ENCODE measurements at regions not wholly inside any gene's neighbourhood (a gene's known extent, or its start where the extent isn't known, plus 50 kb on each side); places are given as distances from the start of the nearest gene placed in this dataset.

DNA sequence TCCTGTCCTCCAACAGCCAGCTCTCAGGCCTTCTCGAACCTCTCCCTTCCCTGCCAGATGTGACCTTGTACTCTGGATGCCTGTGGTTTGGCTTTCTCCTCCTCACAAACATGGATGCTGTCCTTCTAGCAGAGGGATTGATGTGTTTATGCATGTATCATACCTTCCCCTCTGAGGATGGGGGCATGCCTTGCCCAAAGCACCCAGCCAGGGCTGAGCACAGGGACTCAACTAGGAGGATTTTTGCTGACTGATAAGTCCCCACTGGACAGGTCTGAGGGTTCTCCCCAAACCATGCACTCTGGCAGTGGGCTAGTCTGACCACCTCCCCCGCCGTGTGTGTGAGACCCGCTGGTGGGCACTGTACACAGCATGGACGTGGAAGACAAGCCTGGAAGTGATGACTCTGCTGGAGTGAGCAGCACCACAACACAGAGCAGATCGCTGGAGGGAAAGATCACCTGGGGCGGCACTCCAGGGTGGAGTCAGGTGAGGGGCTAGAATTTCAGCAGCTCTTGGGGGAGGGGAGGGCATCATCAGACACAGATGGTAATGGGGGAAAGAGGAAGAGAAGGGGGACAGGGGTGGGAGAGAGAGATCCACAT lies 360.3 kb upstream of the ZNF507 start:
- H2BK12ac ChIP-seq (ENCODE audit: low read depth, low read length) = no peak overlapping the region
- no peak overlapping the region for H2AFZ ChIP-seq (ENCODE audit: low read length)
- no peak overlapping the region for H3K14ac ChIP-seq (ENCODE audit: insufficient read length)
- no peaks in the 10 kb centered on the region for H3K79me1 ChIP-seq (ENCODE audit: low read depth, low read length)
- no peaks in the 10 kb centered on the region for H3K36me3 ChIP-seq (ENCODE audit: control insufficient read depth in 2 of 4, insufficient read depth in 4 of 4, low read length in 3 of 4)
- no peaks in the 10 kb centered on the region; a peak in 1 of 7 replicates for H3K4me1 ChIP-seq (replicated peaks in 1 of 4; ENCODE audit: control insufficient read depth in 3 of 4, insufficient read depth in 4 of 4, low read length in 3 of 4)
- H4K5ac ChIP-seq (ENCODE audit: insufficient read length, low read depth, low read length) = no peak overlapping the region
- WGBS, 2 experiments (ENCODE audit: extremely low coverage in 1 of 2, insufficient coverage in 1 of 2, insufficient read length in 1 of 2, insufficient replicate concordance in 2 of 2, low coverage in 1 of 2, low lambda C conversion rate in 2 of 2, missing lambda C conversion rate in 1 of 2) = 92% methylated on average over 7 of the region's 7 CpGs; no CpG with 5 or more reads in 1 of the 2 experiments
- POLR2A ChIA-PET (ENCODE audit: partially characterized antibody) = no interaction called here
- H2BK5ac ChIP-seq (ENCODE audit: low read depth, low read length) = no peak overlapping the region
- no peak overlapping the region for H3K9ac ChIP-seq (replicated peaks in 1 of 4; ENCODE audit: extremely low read depth in 1 of 4, low read depth in 3 of 4, low read length in 3 of 4)
- TF ChIP-seq HDAC2 (IDR thresholded peaks at IDR 0.05; ENCODE audit: borderline replicate concordance in 1 of 2, low read depth in 2 of 2, low read length in 2 of 2) = no peak
- TF ChIP-seq KDM5A (IDR thresholded peaks at IDR 0.05; ENCODE audit: low read length) = no peak
- no peak for TF ChIP-seq POLR2AphosphoS5 (IDR thresholded peaks at IDR 0.05; ENCODE audit: low read depth, low read length)
- no peak for TF ChIP-seq TBP (IDR thresholded peaks at IDR 0.05; ENCODE audit: low read depth, low read length)
- no peak for TF ChIP-seq RNF2 (IDR thresholded peaks at IDR 0.05; ENCODE audit: borderline replicate concordance, low read depth, low read length, missing control alignments, poor library complexity, severe bottlenecking)
- TF ChIP-seq RBBP5 (IDR thresholded peaks at IDR 0.05; ENCODE audit: borderline replicate concordance, low read depth, low read length) = no peak
- no peak for TF ChIP-seq GABPA (IDR thresholded peaks at IDR 0.05; ENCODE audit: borderline replicate concordance, insufficient read depth, low read length)
- no peak for TF ChIP-seq GTF2F1 (IDR thresholded peaks at IDR 0.05; ENCODE audit: borderline replicate concordance, low read depth, low read length)
- TF ChIP-seq, protein P1, sequence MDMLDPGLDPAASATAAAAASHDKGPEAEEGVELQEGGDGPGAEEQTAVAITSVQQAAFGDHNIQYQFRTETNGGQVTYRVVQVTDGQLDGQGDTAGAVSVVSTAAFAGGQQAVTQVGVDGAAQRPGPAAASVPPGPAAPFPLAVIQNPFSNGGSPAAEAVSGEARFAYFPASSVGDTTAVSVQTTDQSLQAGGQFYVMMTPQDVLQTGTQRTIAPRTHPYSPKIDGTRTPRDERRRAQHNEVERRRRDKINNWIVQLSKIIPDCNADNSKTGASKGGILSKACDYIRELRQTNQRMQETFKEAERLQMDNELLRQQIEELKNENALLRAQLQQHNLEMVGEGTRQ (IDR thresholded peaks at IDR 0.05; ENCODE audit: low read length) = no peak
- no peak for TF ChIP-seq CEBPB (IDR thresholded peaks at IDR 0.05; ENCODE audit: low read depth, low read length)
- no peak for TF ChIP-seq NANOG (IDR thresholded peaks at IDR 0.05; ENCODE audit: insufficient read depth, low read depth, low read length, poor library complexity, severe bottlenecking)
- H4K91ac ChIP-seq (replicated peaks; ENCODE audit: insufficient read length, low read length) = no peak overlapping the region
- H3K23me2 ChIP-seq (ENCODE audit: low read depth, low read length) = peaks cover 3% of the 10 kb centered on the region; the same call in 1 of the 2 replicates
- H2BK15ac ChIP-seq (ENCODE audit: low read length) = no peak overlapping the region
- no peak overlapping the region for H2BK20ac ChIP-seq (ENCODE audit: low read length)
- H2BK120ac ChIP-seq (replicated peaks; ENCODE audit: low read depth, low read length) = no peak overlapping the region
- H2AK5ac ChIP-seq (ENCODE audit: low read depth, low read length) = no peak overlapping the region
- H4K8ac ChIP-seq (ENCODE audit: extremely low read depth, insufficient read depth, low read length) = no peak overlapping the region; the same call in 1 of the 2 replicates
- peaks cover 2 to 5% of the 10 kb centered on the region in 2 experiments; a peak in 1 of 4 replicates for H3K9me3 ChIP-seq (ENCODE audit: insufficient read depth in 2 of 2, low read depth in 1 of 2, low read length in 1 of 2)
- CTCF ChIA-PET (ENCODE audit: partially characterized antibody) = interaction anchor here (0.6 to 0.7 kb wide), 2 partner anchors 352 to 561 kb away, joined by 3 read pairs; no protein-coding TSS in a partner anchor
- H3K79me2 ChIP-seq (ENCODE audit: control insufficient read depth in 1 of 2, insufficient read depth in 2 of 2, low read length in 2 of 2) = no peaks in the 10 kb centered on the region
- H3K18ac ChIP-seq (ENCODE audit: extremely low read depth, low read length) = no peak overlapping the region
- no peak overlapping the region for H3K4me2 ChIP-seq (ENCODE audit: insufficient read depth in 1 of 2, low read depth in 2 of 2, low read length in 2 of 2)
- no peak overlapping the region for H3K23ac ChIP-seq (ENCODE audit: insufficient read length)
- no peak for FAIRE-seq
- H3K56ac ChIP-seq (replicated peaks; ENCODE audit: insufficient read length, low read depth, low read length) = no peak overlapping the region
- no peak overlapping the region for H3K4ac ChIP-seq (replicated peaks; ENCODE audit: insufficient read length, low read depth, low read length)
- H3K27ac ChIP-seq (ENCODE audit: low read depth, low read length) = no peak overlapping the region
- H3K4me3 ChIP-seq (ENCODE audit: extremely low read depth in 1 of 4, insufficient read depth in 2 of 4, low read depth in 3 of 4, low read length in 4 of 4) = no peak overlapping the region
- no peaks in the 10 kb centered on the region for H3K27me3 ChIP-seq (replicated peaks in 1 of 4; ENCODE audit: control insufficient read depth in 3 of 4, extremely low read depth in 1 of 4, insufficient read depth in 3 of 4, low read length in 3 of 4)
- peak in 1 of 2 experiments; percentile 8 for DNase-seq (ENCODE audit: low read depth in 1 of 2, low spot score in 2 of 2)
- H4K20me1 ChIP-seq (replicated peaks in 1 of 2; ENCODE audit: control insufficient read depth in 1 of 2, insufficient read depth in 2 of 2, low read length in 2 of 2) = no peaks in the 10 kb centered on the region
